ENCODE measurements at regions not wholly inside any gene's neighbourhood (a gene's known extent, or its start where the extent isn't known, plus 50 kb on each side); places are given as distances from the start of the nearest gene placed in this dataset.
A peak's percentile ranks its signal among the peaks of the same experiment; 100 is the strongest.

GRCh38 chrX:18026166-18026565 lies 165.1 kb upstream of the RAI2 start:
- no peaks in the 10 kb centered on the region for H3K36me3 ChIP-seq (ENCODE audit: control insufficient read depth, insufficient read depth, low read length)
- H3K27me3 ChIP-seq (ENCODE audit: control insufficient read depth, insufficient read depth, low read length) = peaks cover 12% of the 10 kb centered on the region
- no peaks in the 10 kb centered on the region for H3K9me3 ChIP-seq (ENCODE audit: control insufficient read depth, insufficient read depth, low read length)
- H3K27ac ChIP-seq (ENCODE audit: low read depth, low read length) = no peak overlapping the region
- DNase-seq (ENCODE audit: low read depth in 4 of 6, low spot score in 6 of 6) = no peak
- no peak overlapping the region for H3K4me3 ChIP-seq (ENCODE audit: low read depth, low read length)
- WGBS (ENCODE audit: insufficient coverage) = 40% methylated on average over 3 of the region's 8 CpGs
- no peaks in the 10 kb centered on the region for H3K4me1 ChIP-seq (ENCODE audit: control insufficient read depth, insufficient read depth, low read length)

- Histone ChIP-seq H3K9me3 (ENCODE audit: control insufficient read depth, insufficient read depth, low read length) (no peaks in the 10 kb centered on the region), H3K4me3 (ENCODE audit: low read depth, low read length) (no peak overlapping the region), H3K27ac (ENCODE audit: low read depth, low read length) (no peak overlapping the region), H3K36me3 (ENCODE audit: control insufficient read depth, insufficient read depth, low read length) (no peaks in the 10 kb centered on the region), H3K4me1 (ENCODE audit: control insufficient read depth, insufficient read depth, low read length) (no peaks in the 10 kb centered on the region), H3K27me3 (ENCODE audit: control insufficient read depth, insufficient read depth, low read length) (no peaks in the 10 kb centered on the region)
- 42% methylated on average over 3 of the region's 4 CpGs for WGBS (ENCODE audit: insufficient coverage)
- DNase-seq (ENCODE audit: low read depth in 4 of 6, low spot score in 6 of 6) = peak in 1 of 6 donors; percentile 71
Measured at GRCh38 chrX:18017411-18017810, 156.3 kb upstream of the RAI2 start.

GRCh38 chrX:18016941-18017340 lies 155.8 kb upstream of the RAI2 start:
- peak in 2 of 6 donors; percentile 44 to 63 for DNase-seq (ENCODE audit: low read depth in 4 of 6, low spot score in 6 of 6)
- Histone ChIP-seq H3K4me1 (ENCODE audit: control insufficient read depth, insufficient read depth, low read length) (no peaks in the 10 kb centered on the region), H3K27me3 (ENCODE audit: control insufficient read depth, insufficient read depth, low read length) (no peaks in the 10 kb centered on the region), H3K4me3 (ENCODE audit: low read depth, low read length) (no peak overlapping the region), H3K9me3 (ENCODE audit: control insufficient read depth, insufficient read depth, low read length) (no peaks in the 10 kb centered on the region), H3K36me3 (ENCODE audit: control insufficient read depth, insufficient read depth, low read length) (no peaks in the 10 kb centered on the region), H3K27ac (ENCODE audit: low read depth, low read length) (no peak overlapping the region)
- 57% methylated on average over 4 of the region's 4 CpGs for WGBS (ENCODE audit: insufficient coverage)

- Histone ChIP-seq H3K9me3 (ENCODE audit: control insufficient read depth, insufficient read depth, low read length) (no peaks in the 10 kb centered on the region), H3K27ac (ENCODE audit: low read depth, low read length) (no peak overlapping the region), H3K4me3 (ENCODE audit: low read depth, low read length) (no peak overlapping the region), H3K4me1 (ENCODE audit: control insufficient read depth, insufficient read depth, low read length) (no peaks in the 10 kb centered on the region), H3K36me3 (ENCODE audit: control insufficient read depth, insufficient read depth, low read length) (no peaks in the 10 kb centered on the region), H3K27me3 (ENCODE audit: control insufficient read depth, insufficient read depth, low read length) (peaks cover 7% of the 10 kb centered on the region)
- whole genome bisulfite sequencing (ENCODE audit: insufficient coverage) = 69% methylated on average over 3 of the region's 4 CpGs
- no peak for DNase-seq (ENCODE audit: low read depth in 4 of 6, low spot score in 6 of 6)
Measured at GRCh38 chrX:18010253-18010652, 149.2 kb upstream of the RAI2 start.

- no CpG with 5 or more reads among the region's 5 CpGs for WGBS (ENCODE audit: insufficient coverage)
- Histone ChIP-seq H3K4me1 (ENCODE audit: control insufficient read depth, insufficient read depth, low read length) (no peaks in the 10 kb centered on the region), H3K27ac (ENCODE audit: low read depth, low read length) (no peak overlapping the region), H3K36me3 (ENCODE audit: control insufficient read depth, insufficient read depth, low read length) (no peaks in the 10 kb centered on the region), H3K4me3 (ENCODE audit: low read depth, low read length) (no peak overlapping the region), H3K9me3 (ENCODE audit: control insufficient read depth, insufficient read depth, low read length) (no peaks in the 10 kb centered on the region), H3K27me3 (ENCODE audit: control insufficient read depth, insufficient read depth, low read length) (peaks cover 19% of the 10 kb centered on the region)
- DNase-seq (ENCODE audit: low read depth in 4 of 6, low spot score in 6 of 6) = no peak
Measured at GRCh38 chrX:18003876-18004275, 142.8 kb upstream of the RAI2 start.

GRCh38 chrX:18002791-18003190 lies 141.7 kb upstream of the RAI2 start:
- WGBS (ENCODE audit: insufficient coverage) = 67% methylated on average over 1 of the region's 3 CpGs
- no peak overlapping the region for H3K4me3 ChIP-seq (ENCODE audit: low read depth, low read length)
- DNase-seq (ENCODE audit: low read depth in 4 of 6, low spot score in 6 of 6) = no peak
- no peaks in the 10 kb centered on the region for H3K4me1 ChIP-seq (ENCODE audit: control insufficient read depth, insufficient read depth, low read length)
- H3K36me3 ChIP-seq (ENCODE audit: control insufficient read depth, insufficient read depth, low read length) = no peaks in the 10 kb centered on the region
- H3K9me3 ChIP-seq (ENCODE audit: control insufficient read depth, insufficient read depth, low read length) = no peaks in the 10 kb centered on the region
- no peak overlapping the region for H3K27ac ChIP-seq (ENCODE audit: low read depth, low read length)
- H3K27me3 ChIP-seq (ENCODE audit: control insufficient read depth, insufficient read depth, low read length) = peaks cover 19% of the 10 kb centered on the region

- peak in 2 of 6 donors; percentile 38 to 77 for DNase-seq (ENCODE audit: low read depth in 4 of 6, low spot score in 6 of 6)
- WGBS (ENCODE audit: insufficient coverage) = no CpG with 5 or more reads among the region's 2 CpGs
- H3K36me3 ChIP-seq (ENCODE audit: control insufficient read depth, insufficient read depth, low read length) = no peaks in the 10 kb centered on the region
- no peaks in the 10 kb centered on the region for H3K4me1 ChIP-seq (ENCODE audit: control insufficient read depth, insufficient read depth, low read length)
- H3K27ac ChIP-seq (ENCODE audit: low read depth, low read length) = no peak overlapping the region
- peaks cover 2% of the 10 kb centered on the region for H3K27me3 ChIP-seq (ENCODE audit: control insufficient read depth, insufficient read depth, low read length)
- no peak overlapping the region for H3K4me3 ChIP-seq (ENCODE audit: low read depth, low read length)
- H3K9me3 ChIP-seq (ENCODE audit: control insufficient read depth, insufficient read depth, low read length) = no peaks in the 10 kb centered on the region
Measured at GRCh38 chrX:17994429-17994828, 133.3 kb upstream of the RAI2 start.

- WGBS (ENCODE audit: insufficient coverage) = 82% methylated on average over 2 of the region's 3 CpGs
- Histone ChIP-seq H3K4me1 (ENCODE audit: control insufficient read depth, insufficient read depth, low read length) (no peaks in the 10 kb centered on the region), H3K4me3 (ENCODE audit: low read depth, low read length) (no peak overlapping the region), H3K27ac (ENCODE audit: low read depth, low read length) (no peak overlapping the region), H3K27me3 (ENCODE audit: control insufficient read depth, insufficient read depth, low read length) (peaks cover 2% of the 10 kb centered on the region), H3K36me3 (ENCODE audit: control insufficient read depth, insufficient read depth, low read length) (no peaks in the 10 kb centered on the region), H3K9me3 (ENCODE audit: control insufficient read depth, insufficient read depth, low read length) (no peaks in the 10 kb centered on the region)
- no peak for DNase-seq (ENCODE audit: low read depth in 4 of 6, low spot score in 6 of 6)
Measured at GRCh38 chrX:17993062-17993461, 132.0 kb upstream of the RAI2 start.

- no peaks in the 10 kb centered on the region for H3K4me1 ChIP-seq (ENCODE audit: control insufficient read depth, insufficient read depth, low read length)
- WGBS (ENCODE audit: insufficient coverage) = no CpG with 5 or more reads among the region's 1 CpG
- no peaks in the 10 kb centered on the region for H3K36me3 ChIP-seq (ENCODE audit: control insufficient read depth, insufficient read depth, low read length)
- H3K27me3 ChIP-seq (ENCODE audit: control insufficient read depth, insufficient read depth, low read length) = peaks cover 2% of the 10 kb centered on the region
- H3K4me3 ChIP-seq (ENCODE audit: low read depth, low read length) = no peak overlapping the region
- H3K27ac ChIP-seq (ENCODE audit: low read depth, low read length) = no peak overlapping the region
- no peak for DNase-seq (ENCODE audit: low read depth in 4 of 6, low spot score in 6 of 6)
- H3K9me3 ChIP-seq (ENCODE audit: control insufficient read depth, insufficient read depth, low read length) = no peaks in the 10 kb centered on the region
Measured at GRCh38 chrX:17990532-17990931, 129.4 kb upstream of the RAI2 start.

- H3K27me3 ChIP-seq (ENCODE audit: control insufficient read depth, insufficient read depth, low read length) = peaks cover 4% of the 10 kb centered on the region
- peaks cover 2% of the 10 kb centered on the region for H3K9me3 ChIP-seq (ENCODE audit: control insufficient read depth, insufficient read depth, low read length)
- no peaks in the 10 kb centered on the region for H3K36me3 ChIP-seq (ENCODE audit: control insufficient read depth, insufficient read depth, low read length)
- H3K4me1 ChIP-seq (ENCODE audit: control insufficient read depth, insufficient read depth, low read length) = no peaks in the 10 kb centered on the region
- H3K27ac ChIP-seq (ENCODE audit: low read depth, low read length) = no peak overlapping the region
- H3K4me3 ChIP-seq (ENCODE audit: low read depth, low read length) = no peak overlapping the region
- peak in 1 of 6 donors; percentile 25 for DNase-seq (ENCODE audit: low read depth in 4 of 6, low spot score in 6 of 6)
- no CpG with 5 or more reads among the region's 2 CpGs for WGBS (ENCODE audit: insufficient coverage)
Measured at GRCh38 chrX:17987783-17988182, 126.7 kb upstream of the RAI2 start.
